H9 (cell line): ENCODE measurements at regions not wholly inside any gene's neighbourhood (a gene's known extent, or its start where the extent isn't known, plus 50 kb on each side); places are given as distances from the start of the nearest gene placed in this dataset.

Source experiments
- DNase-seq: peaks from one replicate; pipeline ENCODE4 v3.0.0-alpha.2; 2017
- H2AFZ ChIP-seq: one replicate; pipeline ENCODE4 v1.6.1; 2013; ENCODE audit warnings: mild to moderate bottlenecking, low read length, control low read depth, moderate library complexity
- H2AK5ac ChIP-seq: 2 replicates; pipeline ENCODE4 v1.6.1; 2013; ENCODE audit warnings: low read length, control low read depth, mixed read lengths; ENCODE audit not compliant: insufficient read length
- H2BK120ac ChIP-seq: one replicate; pipeline ENCODE4 v1.6.1; 2013; ENCODE audit warnings: low read depth, mild to moderate bottlenecking, low read length, control low read depth, inconsistent platforms; ENCODE audit not compliant: poor library complexity, severe bottlenecking
- H2BK12ac ChIP-seq: 2 replicates; pipeline ENCODE4 v1.6.1; 2013; ENCODE audit warnings: low read length, control low read depth, mixed read lengths, low read depth; ENCODE audit not compliant: insufficient read length
- H2BK15ac ChIP-seq: 2 replicates; pipeline ENCODE4 v1.6.1; 2013; ENCODE audit warnings: low read depth, low read length, control low read depth
- H2BK20ac ChIP-seq: one replicate; pipeline ENCODE4 v1.6.1; 2013; ENCODE audit warnings: low read depth, mild to moderate bottlenecking, low read length, control low read depth, inconsistent platforms; ENCODE audit not compliant: poor library complexity, severe bottlenecking
- H2BK5ac ChIP-seq: 2 replicates; pipeline ENCODE4 v1.6.1; 2013; ENCODE audit warnings: low read length, control low read depth, mixed read lengths; ENCODE audit not compliant: insufficient read length
- H3K14ac ChIP-seq: 2 replicates; pipeline ENCODE4 v1.6.1; 2013; ENCODE audit warnings: low read length, control low read depth; ENCODE audit not compliant: insufficient read depth
- H3K18ac ChIP-seq: 2 replicates; pipeline ENCODE4 v1.6.1; 2013; ENCODE audit warnings: low read depth, mild to moderate bottlenecking, mixed read lengths, low read length, control low read depth; ENCODE audit not compliant: insufficient read length
- H3K23ac ChIP-seq: 2 replicates; pipeline ENCODE4 v1.6.1; 2013; ENCODE audit warnings: low read length, control low read depth, mixed read lengths, low read depth; ENCODE audit not compliant: insufficient read length
- H3K23me2 ChIP-seq: 2 replicates; pipeline ENCODE4 v1.6.1; 2013; ENCODE audit warnings: low read depth, mild to moderate bottlenecking, mixed read lengths, low read length, control low read depth; ENCODE audit not compliant: insufficient read length, poor library complexity, severe bottlenecking
- H3K27ac ChIP-seq: 2 replicates; pipeline ENCODE4 v1.5.1; 2013; ENCODE audit warnings: low read length, control low read depth, mixed read lengths, low read depth; ENCODE audit not compliant: insufficient read length
- H3K27me3 ChIP-seq: 2 replicates; pipeline ENCODE4 v1.6.1; 2013; ENCODE audit warnings: low read length, control low read depth, inconsistent platforms; ENCODE audit not compliant: insufficient read depth
- H3K4ac ChIP-seq: 2 replicates; pipeline ENCODE4 v1.6.1; 2013; ENCODE audit warnings: low read depth, mild to moderate bottlenecking, control low read depth, inconsistent platforms, low read length, moderate library complexity
- H3K4me1 ChIP-seq: 2 replicates; pipeline ENCODE4 v1.6.1; 2013; ENCODE audit warnings: low read length, control low read depth, inconsistent platforms; ENCODE audit not compliant: insufficient read depth
- H3K4me2 ChIP-seq: 2 replicates; pipeline ENCODE4 v1.6.1; 2013; ENCODE audit warnings: low read length, control low read depth, mixed read lengths; ENCODE audit not compliant: insufficient read length, insufficient read depth
- H3K56ac ChIP-seq: 2 replicates; pipeline ENCODE4 v1.6.1; 2013; ENCODE audit warnings: low read depth, mild to moderate bottlenecking, mixed read lengths, low read length, control low read depth; ENCODE audit not compliant: insufficient read length
- H3K79me1 ChIP-seq: 2 replicates; pipeline ENCODE4 v1.6.1; 2013; ENCODE audit warnings: low read depth, mild to moderate bottlenecking, moderate library complexity, low read length, control low read depth, inconsistent platforms; ENCODE audit not compliant: insufficient read depth, poor library complexity, severe bottlenecking
- H3K79me2 ChIP-seq: 2 replicates; pipeline ENCODE4 v1.6.1; 2013; ENCODE audit warnings: low read length, control low read depth, inconsistent platforms; ENCODE audit not compliant: insufficient read depth
- H3K9ac ChIP-seq: 2 replicates; pipeline ENCODE4 v1.6.1; 2013; ENCODE audit warnings: low read length, control low read depth, mixed read lengths; ENCODE audit not compliant: insufficient read length; ENCODE audit errors: extremely low read depth
- H3K9me3 ChIP-seq: one replicate; pipeline ENCODE4 v1.6.1; 2013; ENCODE audit warnings: low read depth, low read length, inconsistent platforms; ENCODE audit not compliant: control insufficient read depth
- H3T11ph ChIP-seq: one replicate; pipeline ENCODE4 v1.6.1; 2013; ENCODE audit warnings: mild to moderate bottlenecking, low read length, control low read depth, inconsistent platforms
- H4K20me1 ChIP-seq: one replicate; pipeline ENCODE4 v1.6.1; 2013; ENCODE audit not compliant: control insufficient read depth, insufficient read length, insufficient read depth
- H4K5ac ChIP-seq: 2 replicates; pipeline ENCODE4 v1.6.1; 2013; ENCODE audit warnings: low read depth, mild to moderate bottlenecking, mixed read lengths, low read length, control low read depth; ENCODE audit not compliant: insufficient read length
- H4K8ac ChIP-seq: replicated peaks from 2 replicates; pipeline ENCODE4 v1.6.1; 2013; ENCODE audit warnings: low read length, control low read depth, mixed read lengths, low read depth; ENCODE audit not compliant: insufficient read length
- H4K91ac ChIP-seq: 2 replicates; pipeline ENCODE4 v1.6.1; 2013; ENCODE audit warnings: low read depth, mild to moderate bottlenecking, moderate library complexity, mixed read lengths, low read length, control low read depth; ENCODE audit not compliant: insufficient read length
- H3K27ac Mint-ChIP-seq, 3 experiments: 2 replicates in 2 of 3; 3 replicates in 1 of 3; pipeline ENCODE4 v1.8.0; 2020 to 2021; ENCODE audit warnings: mixed read lengths in 3 of 3, mild to moderate bottlenecking in 1 of 3, moderate library complexity in 1 of 3
- H3K27me3 Mint-ChIP-seq: 2 replicates; pipeline ENCODE4 v1.8.0; 2021; ENCODE audit warnings: low read depth, mild to moderate bottlenecking, moderate library complexity, mixed read lengths
- H3K36me3 Mint-ChIP-seq, 3 experiments: 2 replicates in 2 of 3; 3 replicates in 1 of 3; pipeline ENCODE4 v1.8.0; 2020 to 2021; ENCODE audit warnings: low read depth in 3 of 3, mixed read lengths in 3 of 3; ENCODE audit not compliant: insufficient read depth in 1 of 3
- H3K4me1 Mint-ChIP-seq, 2 experiments: 2 replicates each; pipeline ENCODE4 v1.8.0; 2020; ENCODE audit warnings: mixed read lengths in 2 of 2
- H3K4me3 Mint-ChIP-seq, 2 experiments: 2 replicates in 1 of 2; 3 replicates in 1 of 2; pipeline ENCODE4 v1.8.0; 2020 to 2021; ENCODE audit warnings: mild to moderate bottlenecking in 2 of 2, mixed read lengths in 2 of 2, moderate library complexity in 1 of 2
- H3K9me3 Mint-ChIP-seq, 2 experiments: 2 replicates in 1 of 2; 3 replicates in 1 of 2; pipeline ENCODE4 v1.8.0; 2020; ENCODE audit warnings: mild to moderate bottlenecking in 2 of 2, mixed read lengths in 2 of 2, moderate library complexity in 1 of 2
- WGBS: extraction: QIAGEN DNeasy Blood & Tissue Kit; methylation state at CpG from one replicate; pipeline ENCODE4 v1.1.7; 2013; ENCODE audit warnings: missing lambda C conversion rate, low lambda C conversion rate, mixed read lengths; ENCODE audit not compliant: insufficient read length; ENCODE audit errors: extremely low coverage; 5-methylcytosine and 5-hydroxymethylcytosine counted together
- TF ChIP-seq, protein P1 (sequence below): fragments of 200-600 bp; sonication (generic); conservative IDR thresholded peaks from 3 replicates; pipeline ENCODE4 v1.8.0; 2021; ENCODE audit warnings: antibody characterized with exemption, mild to moderate bottlenecking

- no peak overlapping the region for H3K56ac ChIP-seq
- no CpG with 5 or more reads among the region's 1 CpG for WGBS
- H3K27me3 Mint-ChIP-seq, result no peaks in the 10 kb centered on the region
These were observed 350.9 kb downstream of the LTN1 start for GRCh38 chr21:28641731-28642130.

More at GRCh38 chr21:28641731-28642130, 350.9 kb downstream of the LTN1 start:
- Histone ChIP-seq H3K4ac (no peak overlapping the region), H3K79me1 (no peaks in the 10 kb centered on the region), H2AK5ac (no peak overlapping the region), H3K18ac (no peak overlapping the region), H3K9me3 (no peaks in the 10 kb centered on the region), H2BK120ac (no peak overlapping the region), H4K8ac (no peak overlapping the region), H3K27ac (no peak overlapping the region), H3K23ac (no peak overlapping the region), H3K14ac (no peak overlapping the region), H2BK12ac (no peak overlapping the region), H3K9ac (no peak overlapping the region), H4K5ac (no peak overlapping the region), H3T11ph (no peak overlapping the region), H2AFZ (no peak overlapping the region), H3K4me1 (no peaks in the 10 kb centered on the region), H3K27me3 (no peaks in the 10 kb centered on the region), H3K79me2 (no peaks in the 10 kb centered on the region), H4K20me1 (no peaks in the 10 kb centered on the region), H2BK5ac (no peak overlapping the region), H2BK20ac (no peak overlapping the region), H3K23me2 (no peaks in the 10 kb centered on the region), H4K91ac (no peak overlapping the region), H3K4me2 (no peak overlapping the region), H2BK15ac (no peak overlapping the region)
- Mint-ChIP-seq H3K4me1 (peaks cover 10 to 11% of the 10 kb centered on the region in 2 experiments), H3K4me3 (no peak overlapping the region), H3K27ac (no peak overlapping the region), H3K9me3 (no peaks in the 10 kb centered on the region; a peak in 2 of 5 replicates), H3K36me3 (no peaks in the 10 kb centered on the region)
- TF ChIP-seq, protein P1, sequence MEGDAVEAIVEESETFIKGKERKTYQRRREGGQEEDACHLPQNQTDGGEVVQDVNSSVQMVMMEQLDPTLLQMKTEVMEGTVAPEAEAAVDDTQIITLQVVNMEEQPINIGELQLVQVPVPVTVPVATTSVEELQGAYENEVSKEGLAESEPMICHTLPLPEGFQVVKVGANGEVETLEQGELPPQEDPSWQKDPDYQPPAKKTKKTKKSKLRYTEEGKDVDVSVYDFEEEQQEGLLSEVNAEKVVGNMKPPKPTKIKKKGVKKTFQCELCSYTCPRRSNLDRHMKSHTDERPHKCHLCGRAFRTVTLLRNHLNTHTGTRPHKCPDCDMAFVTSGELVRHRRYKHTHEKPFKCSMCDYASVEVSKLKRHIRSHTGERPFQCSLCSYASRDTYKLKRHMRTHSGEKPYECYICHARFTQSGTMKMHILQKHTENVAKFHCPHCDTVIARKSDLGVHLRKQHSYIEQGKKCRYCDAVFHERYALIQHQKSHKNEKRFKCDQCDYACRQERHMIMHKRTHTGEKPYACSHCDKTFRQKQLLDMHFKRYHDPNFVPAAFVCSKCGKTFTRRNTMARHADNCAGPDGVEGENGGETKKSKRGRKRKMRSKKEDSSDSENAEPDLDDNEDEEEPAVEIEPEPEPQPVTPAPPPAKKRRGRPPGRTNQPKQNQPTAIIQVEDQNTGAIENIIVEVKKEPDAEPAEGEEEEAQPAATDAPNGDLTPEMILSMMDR, result no peak
- DNase-seq, result no peak
